Effector CD4-positive, alpha-beta T cell (primary cell): ENCODE measurements at regions not wholly inside any gene's neighbourhood (a gene's known extent, or its start where the extent isn't known, plus 50 kb on each side); places are given as distances from the start of the nearest gene placed in this dataset.
A peak's percentile ranks its signal among the peaks of the same experiment; 100 is the strongest.

Experiments
- DNase-seq: peaks from one replicate; pipeline ENCODE4 v3.0.0-alpha.2; 2020

GRCh38 chr7:140238778-140239652 lies 62.2 kb upstream of the KDM7A start:
- no peak for DNase-seq

- DNase-seq: no peak
These were observed 60.6 kb upstream of the KDM7A start for GRCh38 chr7:140237390-140237789.

- no peak for DNase-seq
These were observed 59.8 kb upstream of the KDM7A start for GRCh38 chr7:140236626-140237025.

GRCh38 chr7:140235114-140235513 lies 58.3 kb upstream of the KDM7A start:
- DNase-seq: no peak

GRCh38 chr7:140232957-140233917 lies 56.5 kb upstream of the KDM7A start:
- no peak for DNase-seq

- DNase-seq: no peak
These were observed 55.1 kb upstream of the KDM7A start for GRCh38 chr7:140231771-140232491.

GRCh38 chr7:140230861-140231770 lies 54.3 kb upstream of the KDM7A start:
- peak; percentile 37 for DNase-seq

- DNase-seq: peak; percentile 66
These were observed 53.7 kb upstream of the KDM7A start for GRCh38 chr7:140230516-140230860.

GRCh38 chr7:140229591-140230515 lies 53.1 kb upstream of the KDM7A start:
- peak; percentile 61 for DNase-seq

- peak; percentile 15 for DNase-seq
These were observed 52.3 kb upstream of the KDM7A start for GRCh38 chr7:140229101-140229525.
